NCI-H1092 (cell line): ENCODE measurements at regions not wholly inside any gene's neighbourhood (a gene's known extent, or its start where the extent isn't known, plus 50 kb on each side); places are given as distances from the start of the nearest gene placed in this dataset.
"Not testable (repeated sequence)": the region's sequence is repeated elsewhere in the genome, so short reads cannot be mapped to it uniquely, and the experiment has no call there.

Experiments
- DNase-seq: peaks from one replicate; lab custom pipeline; 2025; lab: John Stamatoyannopoulos, UW

- DNase-seq = not testable (repeated sequence)
These were observed 131.4 kb downstream of the MFAP3L start for GRCh38 chr4:169894767-169895166.

DNA sequence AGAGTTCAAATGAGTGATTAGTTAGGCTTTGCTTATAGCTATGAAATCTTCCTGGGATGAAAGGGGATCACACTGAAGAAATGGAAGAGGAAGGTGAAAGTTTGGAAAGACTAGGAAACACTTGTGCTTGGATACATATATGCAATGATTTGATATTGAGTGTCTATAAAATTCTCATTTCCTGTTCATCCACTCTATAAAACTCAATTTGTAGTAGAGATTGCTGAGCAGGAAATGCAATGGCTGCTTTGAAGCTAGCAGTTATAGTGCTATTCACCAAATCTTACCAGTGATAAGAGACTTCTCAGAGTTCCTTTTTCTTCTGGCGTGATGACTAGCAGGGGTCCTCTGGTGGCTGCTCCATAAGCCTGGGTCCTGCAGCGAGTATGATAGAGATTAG lies 128.1 kb upstream of the HPF1 start:
- no peak for DNase-seq

DNA sequence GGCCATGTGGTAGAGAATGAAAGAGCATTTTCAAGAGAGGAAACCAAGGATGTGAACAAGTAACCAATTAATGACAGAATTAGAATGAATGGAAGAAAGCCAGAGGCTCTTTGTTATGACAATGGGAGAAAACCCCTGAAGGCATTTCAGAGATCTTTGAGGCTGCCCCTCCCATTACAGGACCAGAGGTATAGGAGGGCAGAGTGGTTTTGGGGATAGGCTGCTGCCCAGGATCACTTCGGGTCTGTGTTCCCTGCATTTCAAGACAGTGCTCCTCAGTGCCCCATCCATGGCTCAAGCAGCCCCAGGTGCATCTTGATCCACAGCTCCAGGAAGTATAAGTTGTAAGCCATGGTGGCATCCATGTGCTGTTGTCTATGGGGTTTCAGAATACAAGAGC lies 124.0 kb upstream of the HPF1 start:
- no peak for DNase-seq

DNA sequence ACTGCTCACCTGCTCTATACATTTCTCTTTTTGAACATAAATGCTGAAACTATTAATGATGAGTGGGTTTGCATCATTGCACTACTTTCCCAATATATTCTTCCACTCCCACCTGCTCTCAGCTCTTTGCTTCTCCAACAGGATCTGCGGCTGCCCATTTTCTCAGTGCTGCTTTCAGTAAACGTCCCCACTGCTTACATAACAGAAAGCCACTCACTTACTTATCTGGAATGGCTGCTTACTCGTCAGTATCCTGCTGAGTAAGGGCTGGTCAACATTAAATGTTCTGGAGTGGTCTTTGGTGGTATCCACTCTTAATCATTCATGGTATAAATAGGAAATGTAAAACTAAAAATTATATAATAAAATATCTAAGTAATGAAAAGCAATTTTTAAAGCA lies 112.8 kb upstream of the HPF1 start:
- DNase-seq = no peak

- DNase-seq = no peak
These were observed 111.7 kb upstream of the HPF1 start for GRCh38 chr4:169869490-169869889.

DNA sequence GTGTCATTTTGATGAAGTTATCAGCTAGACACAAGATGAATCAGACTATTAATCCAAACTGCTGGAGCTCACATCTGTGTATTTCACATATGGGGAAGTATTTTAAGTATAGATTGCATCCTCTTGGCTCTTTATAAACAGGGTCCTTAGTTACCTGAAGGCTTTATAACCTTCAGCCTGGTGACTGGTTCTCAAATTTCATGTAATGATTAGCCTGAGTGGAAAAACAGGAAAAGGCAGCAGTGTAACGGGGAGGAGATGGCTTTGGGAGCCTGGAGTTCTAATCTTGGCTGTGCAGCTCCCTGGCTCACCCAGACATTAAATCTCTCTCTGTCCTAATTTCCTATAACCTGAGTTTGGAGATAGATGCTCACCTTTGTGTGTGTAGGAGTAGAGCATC lies 103.8 kb upstream of the HPF1 start:
- DNase-seq = no peak

- no peak for DNase-seq
These were observed 101.8 kb upstream of the HPF1 start for GRCh38 chr4:169859366-169860216.

DNA sequence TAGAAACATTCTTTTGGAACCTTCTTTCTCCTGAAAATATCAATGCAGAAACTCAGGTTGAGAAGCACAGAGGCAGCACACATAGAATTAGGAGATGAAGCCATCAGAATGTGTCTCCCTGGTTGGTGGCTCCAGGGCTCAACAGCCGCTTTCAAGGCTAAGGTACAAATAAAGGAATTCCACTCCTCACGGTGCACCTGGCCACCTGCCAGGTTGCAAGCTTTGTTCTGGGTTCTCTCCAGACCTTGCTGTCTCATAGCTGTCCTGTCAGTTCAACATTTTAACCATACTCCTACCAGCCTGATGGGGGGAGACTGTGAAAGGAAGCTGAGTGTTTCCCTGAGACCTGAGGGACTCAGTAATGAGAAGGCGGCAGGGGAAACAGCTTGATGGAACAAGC lies 96.3 kb upstream of the HPF1 start:
- DNase-seq = no peak

- no peak for DNase-seq
These were observed 94.7 kb upstream of the HPF1 start for GRCh38 chr4:169852481-169852880.

DNA sequence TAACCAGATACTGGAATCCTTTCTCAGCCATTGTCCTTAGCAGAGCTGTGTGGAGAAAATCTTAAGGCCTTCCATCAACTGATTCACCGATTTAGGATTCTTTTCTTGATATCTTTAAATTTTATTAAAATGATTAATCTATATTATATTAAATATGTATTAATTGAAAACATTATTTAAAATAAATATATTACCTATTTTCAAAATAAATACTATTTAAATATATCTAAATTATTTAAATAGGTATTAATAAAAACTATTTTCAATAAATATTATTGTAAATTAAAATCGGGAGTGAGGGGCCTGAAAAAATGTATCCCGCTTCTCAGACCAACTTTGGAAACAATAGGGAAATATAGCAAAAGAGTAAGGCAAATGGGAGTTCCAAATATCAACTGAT lies 94.0 kb upstream of the HPF1 start:
- no peak for DNase-seq

GRCh38 chr4:169849456-169849855 lies 91.7 kb upstream of the HPF1 start:
- no peak for DNase-seq

GRCh38 chr4:169848018-169848417 lies 90.3 kb upstream of the HPF1 start:
- DNase-seq = no peak

GRCh38 chr4:169847171-169847570 lies 89.4 kb upstream of the HPF1 start:
- no peak for DNase-seq

- DNase-seq = no peak
These were observed 88.7 kb upstream of the HPF1 start for GRCh38 chr4:169846396-169846795.

GRCh38 chr4:169841776-169842175 lies 84.0 kb upstream of the HPF1 start:
- DNase-seq = no peak

DNA sequence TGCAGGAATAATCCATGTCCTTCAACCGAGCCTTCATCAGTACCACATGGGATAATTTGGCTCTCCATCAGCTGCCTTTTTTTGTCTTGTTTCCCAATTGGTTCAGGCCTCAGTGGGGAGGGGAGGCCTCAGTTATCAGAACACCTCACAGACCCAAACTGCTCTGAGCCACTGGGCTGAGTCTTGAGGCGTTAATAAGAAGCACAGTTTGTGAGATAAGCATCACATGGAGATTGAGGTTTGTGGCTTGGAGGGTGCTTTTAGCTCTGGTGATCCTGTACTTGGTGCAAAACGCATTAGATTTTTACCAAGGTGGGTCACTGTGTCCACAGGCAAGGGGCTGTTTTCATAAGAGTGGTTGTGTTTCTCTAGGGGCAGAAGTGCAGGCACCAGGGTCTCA lies 82.8 kb upstream of the HPF1 start:
- DNase-seq = no peak

GRCh38 chr4:169828329-169828728 lies 70.6 kb upstream of the HPF1 start:
- DNase-seq = not testable (repeated sequence)

GRCh38 chr4:169826634-169827187 lies 69.0 kb upstream of the HPF1 start:
- no peak for DNase-seq

- DNase-seq = no peak
These were observed 65.9 kb upstream of the HPF1 start for GRCh38 chr4:169823685-169824084.

- DNase-seq = no peak
These were observed 63.7 kb upstream of the HPF1 start for GRCh38 chr4:169821402-169821801.

DNA sequence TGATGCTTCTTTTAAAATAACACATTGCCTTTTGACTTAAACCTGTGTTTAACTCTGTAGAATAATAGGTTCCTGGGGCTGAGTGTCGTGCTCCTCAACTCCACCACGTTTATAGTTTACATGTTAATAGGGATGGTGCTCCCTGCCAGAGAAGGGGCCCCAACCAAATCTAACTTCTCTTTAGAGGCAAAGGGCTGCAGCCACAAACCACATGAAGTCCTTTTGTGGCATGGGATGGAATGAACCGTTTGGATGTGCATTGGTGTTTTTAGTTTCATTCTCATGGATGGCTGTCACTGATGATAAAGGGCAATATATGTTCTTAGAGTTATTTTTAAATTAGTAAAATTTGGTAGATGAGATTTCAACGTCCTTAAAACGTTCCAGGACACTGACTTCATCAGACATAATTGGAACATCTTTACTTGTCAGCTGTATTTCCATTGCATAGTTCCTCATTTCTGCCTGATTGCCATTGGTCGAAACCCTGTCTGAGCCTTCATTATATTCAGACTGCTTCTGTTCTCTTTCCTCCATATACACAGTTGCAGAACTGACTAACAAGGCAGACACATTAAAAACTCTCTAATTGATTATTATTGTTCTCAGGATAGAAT lies 60.4 kb upstream of the HPF1 start:
- no peak for DNase-seq

DNA sequence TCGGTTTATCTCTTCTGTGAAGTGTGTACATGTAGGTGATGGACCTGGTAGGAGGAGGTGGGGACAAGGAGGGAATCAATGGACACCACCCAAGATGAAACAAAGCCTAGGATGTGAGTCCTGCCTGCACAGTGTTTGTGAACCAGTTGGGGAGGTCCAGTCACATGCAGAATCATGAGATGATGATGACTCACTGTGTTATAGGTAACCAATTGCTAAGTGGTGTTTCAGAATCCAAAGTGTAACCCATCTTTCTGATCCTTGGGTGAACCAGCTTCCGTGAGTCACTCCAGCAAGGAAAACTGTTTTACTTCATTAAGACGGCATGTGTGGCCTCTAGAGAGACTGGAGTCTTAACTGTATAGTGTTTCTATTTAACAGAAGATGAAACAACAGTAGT lies 57.9 kb upstream of the HPF1 start:
- no peak for DNase-seq

DNA sequence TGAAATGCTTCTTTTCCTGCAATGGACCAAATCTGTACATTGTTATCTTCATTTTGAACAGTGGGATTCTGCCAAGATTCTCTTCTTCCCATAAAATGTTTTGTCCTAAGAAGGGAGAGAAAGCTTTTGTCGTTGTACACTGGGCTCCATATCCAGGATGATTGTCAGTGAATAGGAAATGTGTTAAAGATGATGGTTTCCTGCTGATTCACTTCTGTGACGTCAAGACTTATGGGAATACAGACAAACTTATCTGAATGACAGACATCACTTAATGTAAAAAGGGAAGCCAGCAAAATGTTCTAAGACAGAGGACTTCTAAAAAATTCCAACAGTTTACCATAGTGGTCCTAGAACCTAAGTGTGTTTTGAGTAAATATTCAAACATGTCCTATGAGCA lies 53.7 kb upstream of the HPF1 start:
- no peak for DNase-seq
